Astrocyte (in vitro differentiated cells and primary cell): ENCODE measurements at regions not wholly inside any gene's neighbourhood (a gene's known extent, or its start where the extent isn't known, plus 50 kb on each side); places are given as distances from the start of the nearest gene placed in this dataset.
"Not testable (repeated sequence)": the region's sequence is repeated elsewhere in the genome, so short reads cannot be mapped to it uniquely, and the experiment has no call there.

Experiments used
- DNase-seq: peaks from one replicate; pipeline ENCODE4 v3.0.0-alpha.2; 2010; ENCODE audit warnings: low read depth
- FAIRE-seq: peaks from 2 replicates; lab custom pipeline; 2011; peaks lifted over from hg19 to GRCh38; lab: Jason Lieb, UNC
- H2AFZ ChIP-seq: 2 replicates; pipeline ENCODE4 v1.6.0; 2012; ENCODE audit warnings: low read depth, low read length, inconsistent platforms
- H3K27ac ChIP-seq: 2 replicates; pipeline ENCODE4 v1.5.1; 2011; ENCODE audit warnings: low read depth, low read length, inconsistent platforms
- H3K27me3 ChIP-seq: 2 replicates; pipeline ENCODE4 v1.6.0; 2011; ENCODE audit warnings: low read length, inconsistent platforms; ENCODE audit not compliant: insufficient read depth
- H3K36me3 ChIP-seq: 2 replicates; pipeline ENCODE4 v1.5.1; 2011; ENCODE audit warnings: low read length, inconsistent platforms; ENCODE audit not compliant: insufficient read depth
- H3K4me1 ChIP-seq: 2 replicates; pipeline ENCODE4 v1.5.1; 2011; ENCODE audit warnings: low read length, inconsistent platforms; ENCODE audit not compliant: insufficient read depth
- H3K4me2 ChIP-seq: 2 replicates; pipeline ENCODE4 v1.6.0; 2012; ENCODE audit warnings: low read length, inconsistent platforms
- H3K4me3 ChIP-seq: 2 replicates; pipeline ENCODE4 v1.5.1; 2011; ENCODE audit warnings: low read depth, mild to moderate bottlenecking, low read length, inconsistent platforms; ENCODE audit not compliant: insufficient read depth
- H3K79me2 ChIP-seq: 2 replicates; pipeline ENCODE4 v1.6.0; 2012; ENCODE audit warnings: mild to moderate bottlenecking, low read length, inconsistent platforms; ENCODE audit not compliant: insufficient read depth
- H3K9ac ChIP-seq: 2 replicates; pipeline ENCODE4 v1.6.0; 2012; ENCODE audit warnings: mild to moderate bottlenecking, low read length, inconsistent platforms
- H3K9me3 ChIP-seq: 2 replicates; pipeline ENCODE4 v1.5.1; 2012; ENCODE audit warnings: low read depth, mild to moderate bottlenecking, low read length, inconsistent platforms; ENCODE audit not compliant: insufficient read depth
- H4K20me1 ChIP-seq: 2 replicates; pipeline ENCODE4 v1.6.0; 2012; ENCODE audit warnings: low read length, inconsistent platforms; ENCODE audit not compliant: insufficient read depth
- H3K27ac Mint-ChIP-seq: one replicate; pipeline ENCODE4 v1.8.0; 2021; ENCODE audit warnings: mild to moderate bottlenecking, mixed read lengths; ENCODE audit not compliant: unreplicated experiment
- H3K27me3 Mint-ChIP-seq: one replicate; pipeline ENCODE4 v1.8.0; 2021; ENCODE audit warnings: low read depth, mixed read lengths; ENCODE audit not compliant: unreplicated experiment
- H3K36me3 Mint-ChIP-seq: one replicate; pipeline ENCODE4 v1.8.0; 2021; ENCODE audit warnings: low read depth, mixed read lengths; ENCODE audit not compliant: unreplicated experiment
- H3K4me1 Mint-ChIP-seq: one replicate; pipeline ENCODE4 v1.8.0; 2021; ENCODE audit warnings: low read depth, mixed read lengths; ENCODE audit not compliant: unreplicated experiment
- H3K4me3 Mint-ChIP-seq: one replicate; pipeline ENCODE4 v1.8.0; 2021; ENCODE audit warnings: mild to moderate bottlenecking, moderate library complexity, mixed read lengths; ENCODE audit not compliant: unreplicated experiment
- H3K9me3 Mint-ChIP-seq: one replicate; pipeline ENCODE4 v1.8.0; 2021; ENCODE audit warnings: mild to moderate bottlenecking, mixed read lengths; ENCODE audit not compliant: unreplicated experiment
- CTCF ChIP-seq: IDR thresholded peaks from 2 replicates; pipeline ENCODE4 v1.5.1; 2011; ENCODE audit warnings: low read depth, mild to moderate bottlenecking, inconsistent platforms, low read length, moderate library complexity; ENCODE audit not compliant: insufficient read depth
- EZH2 ChIP-seq: IDR thresholded peaks from 2 replicates; pipeline ENCODE4 v1.6.1; 2012; ENCODE audit warnings: mild to moderate bottlenecking, low read length, inconsistent platforms; ENCODE audit not compliant: insufficient read depth

GRCh38 chr22:22989856-22990255, 80.5 kb upstream of the GNAZ start:
- H4K20me1 ChIP-seq, result no peaks in the 10 kb centered on the region
- Mint-ChIP-seq H3K9me3 (no peaks in the 10 kb centered on the region), H3K27ac (no peak overlapping the region), H3K4me3 (no peak overlapping the region), H3K4me1 (no peaks in the 10 kb centered on the region), H3K36me3 (no peaks in the 10 kb centered on the region), H3K27me3 (peaks cover 51% of the 10 kb centered on the region)
- H2AFZ ChIP-seq, result no peak overlapping the region
- H3K4me2 ChIP-seq, result no peak overlapping the region
- H3K79me2 ChIP-seq, result no peaks in the 10 kb centered on the region
- DNase-seq, result no peak
- H3K4me3 ChIP-seq, result no peak overlapping the region
- no peaks in the 10 kb centered on the region for H3K4me1 ChIP-seq
- TF ChIP-seq EZH2 (no peak), CTCF (no peak)
- H3K27ac ChIP-seq, result no peak overlapping the region
- FAIRE-seq, result no peak
- H3K36me3 ChIP-seq, result no peaks in the 10 kb centered on the region
- no peak overlapping the region for H3K9ac ChIP-seq
- H3K9me3 ChIP-seq, result no peaks in the 10 kb centered on the region
- no peaks in the 10 kb centered on the region for H3K27me3 ChIP-seq

- not testable (repeated sequence) for DNase-seq, H3K27ac Mint-ChIP-seq
Observed at GRCh38 chr22:22990711-22991505, 79.4 kb upstream of the GNAZ start.

GRCh38 chr22:22992474-22992873, 77.8 kb upstream of the GNAZ start:
- H3K4me3 Mint-ChIP-seq, result no peak overlapping the region
- Histone ChIP-seq H3K9me3 (no peaks in the 10 kb centered on the region), H3K9ac (no peak overlapping the region), H4K20me1 (no peaks in the 10 kb centered on the region), H3K79me2 (no peaks in the 10 kb centered on the region), H3K27me3 (no peaks in the 10 kb centered on the region), H2AFZ (no peak overlapping the region), H3K4me2 (no peak overlapping the region), H3K36me3 (no peaks in the 10 kb centered on the region), H3K27ac (no peak overlapping the region), H3K4me1 (no peaks in the 10 kb centered on the region), H3K4me3 (no peak overlapping the region)
- no peaks in the 10 kb centered on the region for H3K36me3 Mint-ChIP-seq
- FAIRE-seq (no peak), DNase-seq (no peak)
- no peak overlapping the region for H3K27ac Mint-ChIP-seq
- peaks cover under 1% of the 10 kb centered on the region for H3K9me3 Mint-ChIP-seq
- H3K27me3 Mint-ChIP-seq, result peaks cover 40% of the 10 kb centered on the region
- H3K4me1 Mint-ChIP-seq, result no peaks in the 10 kb centered on the region
- TF ChIP-seq EZH2 (no peak), CTCF (no peak)

More at GRCh38 chr22:22990711-22991505, 79.4 kb upstream of the GNAZ start:
- not testable (repeated sequence) for H3K9ac ChIP-seq, H3K9me3 Mint-ChIP-seq, FAIRE-seq, H3K27ac ChIP-seq, H3K4me1 ChIP-seq, H3K36me3 Mint-ChIP-seq, H3K27me3 ChIP-seq, H4K20me1 ChIP-seq, H3K4me2 ChIP-seq, H3K79me2 ChIP-seq, H3K4me3 ChIP-seq, H3K36me3 ChIP-seq, H3K9me3 ChIP-seq, H3K4me1 Mint-ChIP-seq, H2AFZ ChIP-seq, H3K4me3 Mint-ChIP-seq
- peaks cover 48% of the 10 kb centered on the region for H3K27me3 Mint-ChIP-seq
